GM12873 (cell line): ENCODE measurements at regions not wholly inside any gene's neighbourhood (a gene's known extent, or its start where the extent isn't known, plus 50 kb on each side); places are given as distances from the start of the nearest gene placed in this dataset.

Source experiments
- CTCF ChIP-seq: IDR thresholded peaks from 2 replicates; pipeline ENCODE4 v1.5.1; 2012; ENCODE audit warnings: low read depth, mild to moderate bottlenecking, moderate library complexity, low read length, control low read depth; ENCODE audit not compliant: insufficient read depth; ENCODE audit errors: missing control alignments

DNA sequence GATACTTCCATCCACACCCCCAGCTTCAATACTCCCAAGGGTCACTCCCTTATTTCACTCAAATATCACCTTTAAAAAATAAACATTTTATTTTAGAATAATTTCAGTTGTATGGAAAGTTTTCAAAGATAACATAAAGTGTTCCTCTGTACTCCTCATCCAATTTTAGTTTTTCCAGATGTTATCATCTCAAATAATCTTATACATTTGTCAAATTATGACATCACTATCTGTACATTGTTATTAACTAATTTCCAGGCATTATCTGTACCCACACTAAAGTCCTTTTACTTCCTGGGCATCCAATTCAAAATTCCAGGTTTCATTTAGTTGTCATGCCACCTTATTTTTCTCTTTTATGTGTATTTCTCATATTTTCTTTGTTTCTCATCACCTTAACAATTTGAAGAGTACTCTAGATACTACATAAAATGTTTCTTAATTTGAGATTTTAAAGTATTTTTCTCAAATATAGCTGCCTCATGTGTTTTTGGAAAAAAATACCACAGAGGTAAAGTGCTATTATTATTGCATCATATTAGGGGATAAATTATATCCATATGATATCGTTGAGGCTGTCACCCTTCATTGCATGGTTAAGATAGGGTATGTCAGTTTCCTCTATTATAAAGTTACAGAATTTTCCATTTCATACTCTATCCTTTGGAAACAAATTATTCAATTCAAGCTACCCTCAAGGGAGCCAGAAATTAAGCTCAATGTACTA, 571.0 kb downstream of the SLC6A15 start:
- TF ChIP-seq CTCF = no peak

DNA sequence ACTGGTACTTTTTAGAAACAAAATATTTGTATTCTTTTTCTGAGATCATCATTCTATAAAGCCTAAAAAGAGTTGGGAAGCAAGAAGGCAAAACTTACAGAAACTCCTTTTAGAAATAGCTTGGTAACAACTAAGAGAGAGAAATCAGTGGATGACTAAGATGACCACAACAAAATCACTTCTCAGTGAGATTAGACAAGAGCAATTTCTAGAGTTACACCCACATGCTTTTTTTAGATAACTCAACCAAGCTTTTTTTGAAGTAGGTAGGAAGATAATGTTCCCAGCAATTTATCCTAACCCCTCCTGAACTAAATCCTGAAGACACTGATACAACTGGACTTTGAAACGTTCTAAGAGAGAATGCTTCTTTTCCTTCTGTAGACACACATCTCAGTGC, 576.4 kb downstream of the SLC6A15 start:
- TF ChIP-seq CTCF = no peak

DNA sequence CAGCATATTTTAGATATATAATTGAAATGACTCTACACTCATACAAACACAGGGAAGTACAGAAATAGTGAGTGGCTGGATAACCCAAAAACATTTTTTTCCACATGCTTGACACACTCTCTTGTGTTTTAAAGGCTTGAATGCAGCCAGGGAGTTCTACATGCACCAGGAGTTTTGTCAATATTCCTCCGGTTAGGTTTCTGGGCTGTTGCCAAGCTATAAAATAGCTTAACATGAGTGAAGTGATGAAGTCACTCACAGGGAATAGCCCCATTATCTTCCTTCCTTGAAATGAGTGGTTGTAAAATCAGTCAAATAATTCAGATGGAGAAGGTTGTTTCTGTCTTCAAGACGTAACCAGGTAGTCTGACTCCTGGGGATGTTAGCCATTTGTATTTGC, 582.7 kb downstream of the SLC6A15 start:
- TF ChIP-seq CTCF = no peak

DNA sequence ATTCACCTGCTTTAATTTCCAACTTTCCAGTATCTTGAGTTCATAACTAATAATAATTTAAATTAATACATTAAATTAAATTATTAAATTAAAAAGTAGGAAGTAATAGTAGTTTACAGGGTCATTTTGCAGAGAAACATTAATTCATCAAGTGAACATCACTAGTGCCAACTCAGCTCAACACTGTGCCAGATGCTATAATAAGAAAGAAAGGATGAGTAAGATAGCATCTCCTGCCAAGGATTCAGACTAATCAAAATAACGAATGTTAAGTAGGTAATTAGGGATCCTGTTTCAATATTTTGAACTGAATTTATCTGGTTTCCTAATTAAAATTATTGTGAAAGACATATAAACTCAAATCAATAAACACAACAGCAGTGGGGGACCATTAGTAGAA, 596.7 kb downstream of the SLC6A15 start:
- TF ChIP-seq CTCF = no peak

GRCh38 chr12:84313323-84313675, 599.3 kb downstream of the SLC6A15 start:
- no peak for TF ChIP-seq CTCF

DNA sequence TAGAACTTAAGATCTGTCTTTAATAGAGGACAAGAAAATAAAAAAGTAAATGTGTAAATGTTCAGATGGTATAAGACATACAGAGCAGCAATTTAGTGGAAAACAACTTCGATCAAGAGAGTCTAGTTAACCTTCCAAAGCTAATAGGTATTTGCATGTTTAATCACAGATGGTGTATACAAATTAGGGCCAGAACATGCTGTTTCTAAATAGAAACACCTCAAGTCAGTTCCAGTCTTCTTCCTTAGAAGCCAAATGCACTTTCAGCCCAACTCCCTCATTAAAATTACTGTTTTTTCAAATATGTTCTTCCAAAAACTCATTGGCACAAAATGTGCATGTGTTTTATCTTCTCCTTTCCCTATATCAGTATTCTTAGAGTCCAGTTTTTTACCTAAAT, 604.4 kb downstream of the SLC6A15 start:
- no peak for TF ChIP-seq CTCF

DNA sequence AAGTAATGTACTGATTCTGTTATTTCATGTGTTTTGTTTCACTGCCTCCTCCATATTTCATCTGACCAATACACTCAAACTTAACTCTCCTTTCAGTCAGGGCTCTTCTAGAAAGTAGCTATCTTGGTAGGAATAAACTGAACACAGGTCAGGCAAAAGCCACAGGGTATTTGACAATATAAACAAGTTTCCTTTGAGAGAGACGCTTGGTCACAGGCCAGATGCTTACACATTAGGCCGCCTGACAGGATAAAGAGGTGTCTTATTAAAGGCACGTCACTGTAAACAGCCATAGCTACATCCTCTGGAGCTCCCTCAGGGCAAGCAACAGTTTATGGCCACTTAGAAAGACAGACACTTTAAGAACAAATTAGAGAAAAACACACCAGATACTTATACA, 607.5 kb downstream of the SLC6A15 start:
- TF ChIP-seq CTCF = no peak

GRCh38 chr12:84294246-84294645, 618.4 kb downstream of the SLC6A15 start:
- no peak for TF ChIP-seq CTCF
